ENCODE measurements at regions not wholly inside any gene's neighbourhood (a gene's known extent, or its start where the extent isn't known, plus 50 kb on each side); places are given as distances from the start of the nearest gene placed in this dataset.
A peak's percentile ranks its signal among the peaks of the same experiment; 100 is the strongest.
"Not testable (repeated sequence)": the region's sequence is repeated elsewhere in the genome, so short reads cannot be mapped to it uniquely, and the experiment has no call there.

- FAIRE-seq: no peak
- TF ChIP-seq POU2F2 (IDR thresholded peaks at IDR 0.05; ENCODE audit: low read depth, low read length): no peak
- TF ChIP-seq TAF1 (IDR thresholded peaks at IDR 0.05; ENCODE audit: low read depth, low read length): no peak
- TF ChIP-seq PAX5 (IDR thresholded peaks at IDR 0.05; ENCODE audit: insufficient read depth, low read length, severe bottlenecking): no peak
- no peak for TF ChIP-seq POLR2A (IDR thresholded peaks at IDR 0.05; ENCODE audit: low read depth, low read length)
- no peak for TF ChIP-seq SPI1 (IDR thresholded peaks at IDR 0.05; ENCODE audit: low read depth, low read length)
- no peak for TF ChIP-seq POLR2AphosphoS5 (IDR thresholded peaks at IDR 0.05; ENCODE audit: low read depth, low read length)
Measured at GRCh38 chr10:31219306-31219705, 99.7 kb upstream of the ZEB1 start.

GRCh38 chr10:31228780-31229179, 90.2 kb upstream of the ZEB1 start:
- DNase-seq (ENCODE audit: insufficient read length, low spot score); FAIRE-seq: not testable (repeated sequence)

More at GRCh38 chr10:31219306-31219705, 99.7 kb upstream of the ZEB1 start:
- no peak for DNase-seq (ENCODE audit: insufficient read length, low spot score)

- no peak for DNase-seq (ENCODE audit: insufficient read length, low spot score)
- TF ChIP-seq POU2F2 (IDR thresholded peaks at IDR 0.05; ENCODE audit: low read depth, low read length): no peak
- no peak for TF ChIP-seq POLR2A (IDR thresholded peaks at IDR 0.05; ENCODE audit: low read depth, low read length)
- TF ChIP-seq SPI1 (IDR thresholded peaks at IDR 0.05; ENCODE audit: low read depth, low read length): no peak
- FAIRE-seq: no peak
Measured at GRCh38 chr10:31239961-31240360, 79.1 kb upstream of the ZEB1 start.

- FAIRE-seq (no peak), DNase-seq (ENCODE audit: insufficient read length, low spot score) (peak; percentile 2)
- no peak for TF ChIP-seq POLR2AphosphoS5 (IDR thresholded peaks at IDR 0.05; ENCODE audit: low read depth, low read length)
- 0 out of 2 replicates have a peak, but pooled peaks have one; percentile 18 for TF ChIP-seq SPI1 (IDR thresholded peaks at IDR 0.05; ENCODE audit: low read depth, low read length)
- TF ChIP-seq PAX5 (IDR thresholded peaks at IDR 0.05; ENCODE audit: insufficient read depth, low read length, severe bottlenecking): no peak
Measured at GRCh38 chr10:31242902-31243301, 76.1 kb upstream of the ZEB1 start.

GRCh38 chr10:31251118-31251517, 67.9 kb upstream of the ZEB1 start:
- not testable (repeated sequence) for FAIRE-seq; DNase-seq (ENCODE audit: insufficient read length, low spot score)

- FAIRE-seq (no peak), DNase-seq (ENCODE audit: insufficient read length, low spot score) (no peak)
- TF ChIP-seq POU2F2 (IDR thresholded peaks at IDR 0.05; ENCODE audit: low read depth, low read length): no peak
- TF ChIP-seq POLR2AphosphoS5 (IDR thresholded peaks at IDR 0.05; ENCODE audit: low read depth, low read length): no peak
- no peak for TF ChIP-seq TAF1 (IDR thresholded peaks at IDR 0.05; ENCODE audit: low read depth, low read length)
- TF ChIP-seq PAX5 (IDR thresholded peaks at IDR 0.05; ENCODE audit: insufficient read depth, low read length, severe bottlenecking): no peak
- no peak for TF ChIP-seq SPI1 (IDR thresholded peaks at IDR 0.05; ENCODE audit: low read depth, low read length)
- no peak for TF ChIP-seq POLR2A (IDR thresholded peaks at IDR 0.05; ENCODE audit: low read depth, low read length)
Measured at GRCh38 chr10:31253237-31253636, 65.8 kb upstream of the ZEB1 start.

GRCh38 chr10:31261511-31262311, 57.3 kb upstream of the ZEB1 start:
- no peak for FAIRE-seq
- TF ChIP-seq POLR2AphosphoS5 (IDR thresholded peaks at IDR 0.05; ENCODE audit: low read depth, low read length) (no peak), SPI1 (IDR thresholded peaks at IDR 0.05; ENCODE audit: low read depth, low read length) (no peak), PAX5 (IDR thresholded peaks at IDR 0.05; ENCODE audit: insufficient read depth, low read length, severe bottlenecking) (no peak), POU2F2 (IDR thresholded peaks at IDR 0.05; ENCODE audit: low read depth, low read length) (no peak), TAF1 (IDR thresholded peaks at IDR 0.05; ENCODE audit: low read depth, low read length) (no peak), POLR2A (IDR thresholded peaks at IDR 0.05; ENCODE audit: low read depth, low read length) (no peak)
- no peak for DNase-seq (ENCODE audit: insufficient read length, low spot score)

GRCh38 chr10:31262672-31263071, 56.3 kb upstream of the ZEB1 start:
- DNase-seq (ENCODE audit: insufficient read length, low spot score): no peak
- TF ChIP-seq POLR2A (IDR thresholded peaks at IDR 0.05; ENCODE audit: low read depth, low read length): no peak
- no peak for TF ChIP-seq POU2F2 (IDR thresholded peaks at IDR 0.05; ENCODE audit: low read depth, low read length)
- no peak for TF ChIP-seq TAF1 (IDR thresholded peaks at IDR 0.05; ENCODE audit: low read depth, low read length)
- TF ChIP-seq POLR2AphosphoS5 (IDR thresholded peaks at IDR 0.05; ENCODE audit: low read depth, low read length): no peak
- no peak for TF ChIP-seq SPI1 (IDR thresholded peaks at IDR 0.05; ENCODE audit: low read depth, low read length)
- TF ChIP-seq PAX5 (IDR thresholded peaks at IDR 0.05; ENCODE audit: insufficient read depth, low read length, severe bottlenecking): no peak
- no peak for FAIRE-seq

GRCh38 chr10:31263903-31264302, 55.1 kb upstream of the ZEB1 start:
- no peak for DNase-seq (ENCODE audit: insufficient read length, low spot score)
- TF ChIP-seq POLR2AphosphoS5 (IDR thresholded peaks at IDR 0.05; ENCODE audit: low read depth, low read length) (no peak), PAX5 (IDR thresholded peaks at IDR 0.05; ENCODE audit: insufficient read depth, low read length, severe bottlenecking) (no peak), TAF1 (IDR thresholded peaks at IDR 0.05; ENCODE audit: low read depth, low read length) (no peak), POU2F2 (IDR thresholded peaks at IDR 0.05; ENCODE audit: low read depth, low read length) (no peak)
- no peak for FAIRE-seq

- DNase-seq (ENCODE audit: insufficient read length, low spot score) (no peak), FAIRE-seq (no peak)
- no peak for TF ChIP-seq POLR2AphosphoS5 (IDR thresholded peaks at IDR 0.05; ENCODE audit: low read depth, low read length)
- TF ChIP-seq POU2F2 (IDR thresholded peaks at IDR 0.05; ENCODE audit: low read depth, low read length): no peak
- no peak for TF ChIP-seq POLR2A (IDR thresholded peaks at IDR 0.05; ENCODE audit: low read depth, low read length)
- no peak for TF ChIP-seq TAF1 (IDR thresholded peaks at IDR 0.05; ENCODE audit: low read depth, low read length)
- TF ChIP-seq PAX5 (IDR thresholded peaks at IDR 0.05; ENCODE audit: insufficient read depth, low read length, severe bottlenecking): no peak
- no peak for TF ChIP-seq SPI1 (IDR thresholded peaks at IDR 0.05; ENCODE audit: low read depth, low read length)
Measured at GRCh38 chr10:31268444-31269303, 50.3 kb upstream of the ZEB1 start.
